Common myeloid progenitor, CD34-positive (primary cell): ENCODE measurements at regions not wholly inside any gene's neighbourhood (a gene's known extent, or its start where the extent isn't known, plus 50 kb on each side); places are given as distances from the start of the nearest gene placed in this dataset.

Source experiments
- CTCF ChIA-PET: fragments of 350-600 bp; sonication (Branson Sonifier 250); formaldehyde crosslinking; loops from one replicate; lab custom pipeline; 2021; ENCODE audit warnings: antibody characterized with exemption; lab: Charles Lee
- POLR2A ChIA-PET: fragments of 350-600 bp; sonication (Branson Sonifier 250); formaldehyde crosslinking; loops from one replicate; lab custom pipeline; 2021; ENCODE audit warnings: antibody characterized with exemption; lab: Charles Lee
- DNase-seq, 3 donors: peaks; one replicate each; pipeline versions ENCODE4 v3.0.0 to v3.0.0-alpha.2; 2013
- H3K27ac ChIP-seq, 2 experiments: 1 replicate in 1 of 2; 2 replicates in 1 of 2; pipeline ENCODE4 v1.7.0; 2013; ENCODE audit warnings: inconsistent platforms in 2 of 2, low read length in 2 of 2, mild to moderate bottlenecking in 2 of 2, low read depth in 1 of 2, moderate library complexity in 1 of 2; ENCODE audit not compliant: severe bottlenecking in 2 of 2, insufficient read depth in 1 of 2, poor library complexity in 1 of 2
- H3K27me3 ChIP-seq, 5 experiments: replicated peaks in 2 of 5; 1 replicate in 3 of 5; 2 replicates in 2 of 5; pipeline versions ENCODE4 v1.6.1 to v1.7.0; 2013; ENCODE audit warnings: low read length in 4 of 5, mild to moderate bottlenecking in 2 of 5, moderate library complexity in 2 of 5, inconsistent platforms in 1 of 5; ENCODE audit not compliant: insufficient read depth in 5 of 5, control insufficient read depth in 4 of 5
- H3K36me3 ChIP-seq, 4 experiments: 1 replicate in 2 of 4; 2 replicates in 2 of 4; pipeline versions ENCODE4 v1.6.1 to v1.7.0; 2013; ENCODE audit warnings: low read length in 3 of 4, control low read depth in 1 of 4, mild to moderate bottlenecking in 1 of 4; ENCODE audit not compliant: control insufficient read depth in 4 of 4, insufficient read depth in 4 of 4
- H3K4me1 ChIP-seq, 4 experiments: 1 replicate in 3 of 4; 2 replicates in 1 of 4; pipeline versions ENCODE4 v1.6.1 to v1.7.1; 2013; ENCODE audit warnings: low read length in 3 of 4, mild to moderate bottlenecking in 3 of 4, control low read depth in 1 of 4, inconsistent platforms in 1 of 4, moderate library complexity in 1 of 4; ENCODE audit not compliant: control insufficient read depth in 4 of 4, insufficient read depth in 4 of 4; ENCODE audit errors: control extremely low read depth in 1 of 4
- H3K4me3 ChIP-seq, 7 experiments: 1 replicate in 4 of 7; 2 replicates in 3 of 7; pipeline versions ENCODE4 v1.5.1 to v1.7.0; 2013; ENCODE audit warnings: mild to moderate bottlenecking in 7 of 7, low read length in 6 of 7, moderate library complexity in 6 of 7, inconsistent platforms in 2 of 7, low read depth in 2 of 7, control low read depth in 1 of 7; ENCODE audit not compliant: insufficient read depth in 4 of 7, control insufficient read depth in 1 of 7; ENCODE audit errors: extremely low read depth in 1 of 7
- H3K9me3 ChIP-seq, 5 experiments: 1 replicate in 4 of 5; 2 replicates in 1 of 5; pipeline versions ENCODE4 v1.6.1 to v1.7.1; 2013; ENCODE audit warnings: low read length in 4 of 5, mild to moderate bottlenecking in 2 of 5, inconsistent platforms in 1 of 5, low read depth in 1 of 5, moderate library complexity in 1 of 5; ENCODE audit not compliant: control insufficient read depth in 4 of 5, insufficient read depth in 2 of 5; ENCODE audit errors: control extremely low read depth in 1 of 5
- WGBS: methylation state at CpG from one replicate; pipeline ENCODE4 v1.1.5; 2013; ENCODE audit not compliant: insufficient coverage; 5-methylcytosine and 5-hydroxymethylcytosine counted together

DNA sequence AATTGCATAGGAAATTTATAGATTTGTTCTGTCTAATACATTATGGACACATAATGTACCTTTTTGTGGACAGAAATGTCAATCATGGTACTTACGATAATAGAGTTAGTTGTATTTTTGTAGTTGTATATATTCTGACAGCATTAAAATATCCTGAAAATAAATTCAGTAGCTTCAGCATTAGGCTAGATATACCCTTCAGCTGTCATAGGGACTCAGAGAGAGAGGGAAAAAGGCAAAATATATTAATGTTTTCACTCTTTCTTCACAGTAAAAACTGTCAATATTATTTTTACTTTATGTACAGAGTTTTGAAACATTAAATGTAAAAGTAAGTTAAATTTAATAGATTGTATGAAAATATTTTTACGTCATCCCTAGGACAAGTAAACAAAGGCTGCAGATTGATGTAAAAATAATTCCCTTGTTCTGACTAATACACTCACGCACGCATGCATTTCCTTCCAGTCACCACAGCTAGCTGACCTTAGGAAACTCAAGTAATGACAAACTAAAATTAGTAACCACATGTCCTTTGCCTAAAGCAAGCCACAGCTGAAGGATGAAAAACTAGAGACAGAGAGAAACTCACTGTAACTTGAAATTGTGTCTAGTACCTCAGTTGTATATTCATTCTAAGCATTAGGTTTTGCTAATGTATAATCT is 104.7 kb upstream of the CARD18 start:
- POLR2A ChIA-PET = interaction anchor here (0.6 kb wide), 1 partner anchor 651 kb away, joined by 4 read pairs; no protein-coding TSS in a partner anchor
- Histone ChIP-seq H3K27me3 (no peaks in the 10 kb centered on the region), H3K4me3 (no peak overlapping the region), H3K4me1 (peaks cover 0 to 11% (median 2%) of the 10 kb centered on the region in 4 experiments), H3K9me3 (no peaks in the 10 kb centered on the region), H3K27ac (no peak overlapping the region), H3K36me3 (no peaks in the 10 kb centered on the region)
- peak; percentile 3 to 63 (median 56) for DNase-seq
- 17% methylated on average over 2 of the region's 4 CpGs for WGBS
- CTCF ChIA-PET = no interaction called here

- ChIA-PET POLR2A (no interaction called here), CTCF (no interaction called here)
- Histone ChIP-seq H3K27ac (no peak overlapping the region), H3K4me3 (no peak overlapping the region), H3K36me3 (no peaks in the 10 kb centered on the region), H3K9me3 (no peaks in the 10 kb centered on the region), H3K27me3 (no peaks in the 10 kb centered on the region), H3K4me1 (peaks cover 0 to 11% (median 2%) of the 10 kb centered on the region in 4 experiments)
- WGBS = 100% methylated on average over 1 of the region's 1 CpG
- no peak for DNase-seq
Observed at GRCh38 chr11:105241136-105241535, 101.6 kb upstream of the CARD18 start.

GRCh38 chr11:105236664-105237063 is 97.1 kb upstream of the CARD18 start:
- Histone ChIP-seq H3K9me3 (no peaks in the 10 kb centered on the region), H3K4me3 (no peak overlapping the region), H3K36me3 (no peaks in the 10 kb centered on the region), H3K4me1 (no peaks in the 10 kb centered on the region), H3K27ac (no peak overlapping the region), H3K27me3 (no peaks in the 10 kb centered on the region)
- WGBS = no CpG with 5 or more reads among the region's 2 CpGs
- ChIA-PET POLR2A (no interaction called here), CTCF (interaction anchor here (1.3 kb wide), 1 partner anchor 10 kb away, joined by 3 read pairs; no protein-coding TSS in a partner anchor)
- DNase-seq = no peak

DNA sequence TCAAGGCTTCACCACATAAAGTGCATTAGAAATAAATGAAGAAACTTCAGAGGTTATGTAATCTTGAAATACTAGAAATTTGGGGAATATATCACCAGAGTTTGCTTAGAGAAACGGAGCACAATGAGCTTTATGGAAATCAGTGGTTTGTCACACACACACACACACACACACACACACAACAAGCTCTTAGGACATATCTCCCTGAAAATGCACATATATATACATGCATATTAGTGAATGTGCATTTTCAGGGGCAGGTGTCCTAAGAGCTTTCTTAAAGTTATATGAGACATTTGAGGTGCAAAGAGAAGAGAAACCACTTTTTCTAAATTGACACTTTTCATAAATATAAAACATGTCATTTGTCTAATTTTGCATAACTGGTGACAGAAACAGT is 93.7 kb upstream of the CARD18 start:
- POLR2A ChIA-PET = no interaction called here
- no peak overlapping the region for H3K4me3 ChIP-seq
- CTCF ChIA-PET = interaction anchor here (0.6 kb wide), 1 partner anchor 50 kb away, joined by 3 read pairs; no protein-coding TSS in a partner anchor

GRCh38 chr11:105232021-105232420 is 92.5 kb upstream of the CARD18 start:
- WGBS = no CpG with 5 or more reads among the region's 1 CpG
- Histone ChIP-seq H3K27ac (no peak overlapping the region), H3K36me3 (no peaks in the 10 kb centered on the region), H3K4me1 (no peaks in the 10 kb centered on the region), H3K27me3 (no peaks in the 10 kb centered on the region), H3K4me3 (no peak overlapping the region), H3K9me3 (no peaks in the 10 kb centered on the region)
- no peak for DNase-seq
- CTCF ChIA-PET = no interaction called here
- POLR2A ChIA-PET = no interaction called here

More for the DNA sequence above, 93.7 kb upstream of the CARD18 start:
- Histone ChIP-seq H3K4me1 (no peaks in the 10 kb centered on the region), H3K36me3 (no peaks in the 10 kb centered on the region), H3K27ac (no peak overlapping the region), H3K9me3 (no peaks in the 10 kb centered on the region), H3K27me3 (no peaks in the 10 kb centered on the region)
- no peak for DNase-seq
- WGBS = no CpG with 5 or more reads among the region's 1 CpG

DNA sequence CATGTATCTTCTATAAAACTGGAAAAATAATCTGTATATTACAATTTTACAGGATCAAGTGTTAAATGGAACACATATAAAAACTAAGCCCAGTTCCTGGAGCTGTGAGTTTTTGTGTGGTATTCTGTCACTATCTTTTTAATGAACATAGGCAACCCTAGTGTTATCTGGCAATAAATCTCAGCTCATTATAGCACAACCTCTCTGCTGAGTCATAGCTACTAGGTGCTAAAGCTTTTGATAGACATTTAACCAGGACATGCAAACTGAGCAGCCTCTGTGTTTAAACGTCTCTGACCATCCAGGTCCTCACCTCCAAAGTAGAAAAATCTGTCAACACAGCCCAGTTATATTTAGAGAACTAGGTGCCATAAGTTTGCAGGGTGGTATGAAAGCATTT is 91.0 kb upstream of the CARD18 start:
- no peaks in the 10 kb centered on the region for H3K27me3 ChIP-seq
- CTCF ChIA-PET = interaction anchor here (0.5 to 1.5 kb wide), 2 partner anchors 27 to 334 kb away, joined by 3 to 4 read pairs; no protein-coding TSS in a partner anchor
- H3K4me1 ChIP-seq = no peaks in the 10 kb centered on the region
- peak in 1 of 3 donors; percentile 4 for DNase-seq
- no peaks in the 10 kb centered on the region for H3K9me3 ChIP-seq
- H3K4me3 ChIP-seq = no peak overlapping the region
- H3K27ac ChIP-seq = no peak overlapping the region
- POLR2A ChIA-PET = no interaction called here
- no peaks in the 10 kb centered on the region for H3K36me3 ChIP-seq
- no CpG with 5 or more reads among the region's 1 CpG for WGBS

GRCh38 chr11:105229761-105230160 is 90.2 kb upstream of the CARD18 start:
- Histone ChIP-seq H3K4me3 (no peak overlapping the region), H3K36me3 (no peaks in the 10 kb centered on the region), H3K9me3 (no peaks in the 10 kb centered on the region), H3K27me3 (no peaks in the 10 kb centered on the region), H3K27ac (no peak overlapping the region), H3K4me1 (no peaks in the 10 kb centered on the region)
- WGBS = 100% methylated on average over 1 of the region's 2 CpGs
- no peak for DNase-seq
- ChIA-PET POLR2A (interaction anchor here (0.6 kb wide), 1 partner anchor 11 kb away, joined by 3 read pairs; no protein-coding TSS in a partner anchor), CTCF (interaction anchor here (1.5 kb wide), 1 partner anchor 26 kb away, joined by 3 read pairs; no protein-coding TSS in a partner anchor)
